Skeletal muscle cell (primary cell): ENCODE measurements at regions not wholly inside any gene's neighbourhood (a gene's known extent, or its start where the extent isn't known, plus 50 kb on each side); places are given as distances from the start of the nearest gene placed in this dataset.

ENCODE experiments used
- DNase-seq: peaks from one replicate; pipeline ENCODE4 v3.0.0-alpha.2; 2010; ENCODE audit warnings: low read depth
- H3K4me3 ChIP-seq: 2 replicates; pipeline ENCODE4 v1.5.1; 2011; ENCODE audit warnings: low read depth, mild to moderate bottlenecking, control low read depth, low read length, moderate library complexity

- DNase-seq, result no peak
- no peak overlapping the region for H3K4me3 ChIP-seq
Measured at GRCh38 chr3:30945291-30945690, 50.8 kb upstream of the GADL1 start.

- H3K4me3 ChIP-seq, result no peak overlapping the region
- DNase-seq, result no peak
Measured at GRCh38 chr3:30948426-30948825, 54.0 kb upstream of the GADL1 start.

- no peak overlapping the region for H3K4me3 ChIP-seq
- DNase-seq, result no peak
Measured at GRCh38 chr3:30951826-30952225, 57.4 kb upstream of the GADL1 start.

- no peak overlapping the region for H3K4me3 ChIP-seq
- no peak for DNase-seq
Measured at GRCh38 chr3:30952786-30953185, 58.3 kb upstream of the GADL1 start.

GRCh38 chr3:30954426-30954825 is 60.0 kb upstream of the GADL1 start:
- no peak for DNase-seq
- H3K4me3 ChIP-seq, result no peak overlapping the region

GRCh38 chr3:30962084-30962483 is 67.6 kb upstream of the GADL1 start:
- no peak overlapping the region for H3K4me3 ChIP-seq
- DNase-seq, result no peak

GRCh38 chr3:30962493-30962892 is 68.0 kb upstream of the GADL1 start:
- DNase-seq, result no peak
- no peak overlapping the region for H3K4me3 ChIP-seq

- no peak overlapping the region for H3K4me3 ChIP-seq
Measured at GRCh38 chr3:30963223-30963722, 68.8 kb upstream of the GADL1 start.

GRCh38 chr3:30964612-30965011 is 70.2 kb upstream of the GADL1 start:
- DNase-seq, result no peak

More at GRCh38 chr3:30963223-30963722, 68.8 kb upstream of the GADL1 start:
- DNase-seq, result no peak

GRCh38 chr3:30966896-30967295 is 72.4 kb upstream of the GADL1 start:
- H3K4me3 ChIP-seq, result no peak overlapping the region
- DNase-seq, result no peak

More at GRCh38 chr3:30964612-30965011, 70.2 kb upstream of the GADL1 start:
- no peak overlapping the region for H3K4me3 ChIP-seq

- no peak overlapping the region for H3K4me3 ChIP-seq
- no peak for DNase-seq
Measured at GRCh38 chr3:30970183-30970582, 75.7 kb upstream of the GADL1 start.

- no peak overlapping the region for H3K4me3 ChIP-seq
- DNase-seq, result no peak
Measured at GRCh38 chr3:30972449-30972848, 78.0 kb upstream of the GADL1 start.

- H3K4me3 ChIP-seq, result no peak overlapping the region
- DNase-seq, result no peak
Measured at GRCh38 chr3:30974071-30974470, 79.6 kb upstream of the GADL1 start.

GRCh38 chr3:30977592-30977991 is 83.1 kb upstream of the GADL1 start:
- no peak for DNase-seq

GRCh38 chr3:30980993-30981392 is 86.5 kb upstream of the GADL1 start:
- H3K4me3 ChIP-seq, result no peak overlapping the region

More at GRCh38 chr3:30977592-30977991, 83.1 kb upstream of the GADL1 start:
- H3K4me3 ChIP-seq, result no peak overlapping the region

GRCh38 chr3:30982416-30983075 is 88.1 kb upstream of the GADL1 start:
- DNase-seq, result no peak
- H3K4me3 ChIP-seq, result no peak overlapping the region

More at GRCh38 chr3:30980993-30981392, 86.5 kb upstream of the GADL1 start:
- no peak for DNase-seq

- no peak for DNase-seq
- no peak overlapping the region for H3K4me3 ChIP-seq
Measured at GRCh38 chr3:30984855-30985749, 90.6 kb upstream of the GADL1 start.

- no peak overlapping the region for H3K4me3 ChIP-seq
- DNase-seq, result no peak
Measured at GRCh38 chr3:30986551-30986950, 92.1 kb upstream of the GADL1 start.

- no peak for DNase-seq
- no peak overlapping the region for H3K4me3 ChIP-seq
Measured at GRCh38 chr3:30988769-30989168, 94.3 kb upstream of the GADL1 start.

- no peak for DNase-seq
- no peak overlapping the region for H3K4me3 ChIP-seq
Measured at GRCh38 chr3:30989276-30990030, 95.0 kb upstream of the GADL1 start.
